Hepatocyte (in vitro differentiated cells): ENCODE measurements at regions not wholly inside any gene's neighbourhood (a gene's known extent, or its start where the extent isn't known, plus 50 kb on each side); places are given as distances from the start of the nearest gene placed in this dataset.
"Not testable (repeated sequence)": the region's sequence is repeated elsewhere in the genome, so short reads cannot be mapped to it uniquely, and the experiment has no call there.

ENCODE experiments used
- DNase-seq: peaks from one replicate; pipeline ENCODE4 v3.0.0-alpha.2; 2016; ENCODE audit warnings: low spot score
- H2AFZ ChIP-seq: fragments of 200-600 bp; sonication (generic); 2 replicates; pipeline ENCODE4 v1.6.0; 2016; ENCODE audit warnings: antibody characterized with exemption, mild to moderate bottlenecking
- H3K27ac ChIP-seq: fragments of 200-600 bp; sonication (generic); 2 replicates; pipeline ENCODE4 v1.5.1; 2016; ENCODE audit warnings: mild to moderate bottlenecking
- H3K27me3 ChIP-seq: fragments of 200-600 bp; sonication (generic); 2 replicates; pipeline ENCODE4 v1.6.1; 2016
- H3K36me3 ChIP-seq: fragments of 200-600 bp; sonication (generic); replicated peaks from 2 replicates; pipeline ENCODE4 v1.5.1; 2016; ENCODE audit warnings: low read depth; ENCODE audit not compliant: insufficient read depth
- H3K4me1 ChIP-seq: fragments of 200-600 bp; sonication (generic); 2 replicates; pipeline ENCODE4 v1.5.1; 2016; ENCODE audit warnings: mild to moderate bottlenecking, moderate library complexity; ENCODE audit not compliant: insufficient read depth
- H3K4me2 ChIP-seq: fragments of 200-600 bp; sonication (generic); 2 replicates; pipeline ENCODE4 v1.6.0; 2016
- H3K4me3 ChIP-seq: fragments of 200-600 bp; sonication (generic); 2 replicates; pipeline ENCODE4 v1.5.1; 2016; ENCODE audit warnings: mild to moderate bottlenecking
- H3K79me2 ChIP-seq: fragments of 200-600 bp; sonication (generic); 2 replicates; pipeline ENCODE4 v1.6.0; 2017; ENCODE audit warnings: mild to moderate bottlenecking
- H3K9me2 ChIP-seq: fragments of 200-600 bp; sonication (generic); replicated peaks from 2 replicates; pipeline ENCODE4 v1.6.0; 2017; ENCODE audit warnings: mild to moderate bottlenecking; ENCODE audit not compliant: insufficient read depth
- H3K9me3 ChIP-seq: fragments of 200-600 bp; sonication (generic); 2 replicates; pipeline ENCODE4 v1.5.1; 2016; ENCODE audit warnings: low read depth, mild to moderate bottlenecking
- H4K20me1 ChIP-seq: fragments of 200-600 bp; sonication (generic); 2 replicates; pipeline ENCODE4 v1.6.0; 2016; ENCODE audit warnings: mild to moderate bottlenecking; ENCODE audit not compliant: insufficient read depth, poor library complexity, severe bottlenecking
- EZH2 ChIP-seq: fragments of 200-600 bp; sonication (generic); IDR thresholded peaks from 2 replicates; pipeline ENCODE4 v1.6.1; 2016; ENCODE audit warnings: antibody characterized with exemption, mild to moderate bottlenecking, borderline replicate concordance
- EZH2phosphoT487 ChIP-seq: fragments of 200-600 bp; sonication (generic); IDR thresholded peaks from one replicate; pipeline ENCODE4 v1.6.1; 2018; ENCODE audit warnings: antibody characterized with exemption, mild to moderate bottlenecking, low read depth, moderate library complexity; ENCODE audit not compliant: unreplicated experiment, severe bottlenecking
- WGBS: methylation state at CpG from one replicate; pipeline ENCODE4 v1.1.6; 2016; ENCODE audit warnings: low lambda C conversion rate; ENCODE audit errors: missing lambda C conversion rate; 5-methylcytosine and 5-hydroxymethylcytosine counted together
- TF ChIP-seq, protein P1 (sequence below): fragments of 200-600 bp; sonication (generic); IDR thresholded peaks from 2 replicates; pipeline ENCODE4 v1.5.1; 2016; ENCODE audit warnings: antibody characterized with exemption, mild to moderate bottlenecking; ENCODE audit not compliant: poor library complexity

DNA sequence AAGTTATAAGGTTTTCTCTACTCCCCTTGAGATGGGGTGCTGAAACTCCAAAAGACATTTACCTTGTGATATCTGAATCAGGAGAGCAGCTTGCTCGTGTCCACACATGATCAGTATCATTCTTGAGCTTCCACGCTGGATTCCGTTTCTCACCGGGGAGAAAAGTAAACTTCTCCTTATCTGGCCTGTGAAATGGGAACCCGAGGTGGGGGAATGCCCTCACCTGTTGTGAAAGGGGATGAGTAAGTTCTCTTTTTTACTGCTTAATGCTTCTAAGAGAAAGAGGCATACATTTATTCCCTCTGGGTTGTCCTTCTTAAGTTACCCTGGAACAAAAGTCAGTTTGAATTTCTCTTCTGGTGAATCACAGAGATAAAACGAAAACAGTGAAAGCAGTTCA lies 440.5 kb upstream of the ADAMTS9 start:
- H4K20me1 ChIP-seq, result no peaks in the 10 kb centered on the region
- no peaks in the 10 kb centered on the region for H3K9me2 ChIP-seq
- H3K4me3 ChIP-seq, result no peak overlapping the region
- H3K36me3 ChIP-seq, result no peaks in the 10 kb centered on the region
- peak; percentile 11 for DNase-seq
- H3K9me3 ChIP-seq, result no peaks in the 10 kb centered on the region
- WGBS, result 50% methylated on average over 6 of the region's 6 CpGs
- H3K4me2 ChIP-seq, result no peak overlapping the region
- H3K27me3 ChIP-seq, result no peaks in the 10 kb centered on the region
- no peaks in the 10 kb centered on the region for H3K4me1 ChIP-seq
- H3K27ac ChIP-seq, result no peak overlapping the region
- TF ChIP-seq, protein P1, sequence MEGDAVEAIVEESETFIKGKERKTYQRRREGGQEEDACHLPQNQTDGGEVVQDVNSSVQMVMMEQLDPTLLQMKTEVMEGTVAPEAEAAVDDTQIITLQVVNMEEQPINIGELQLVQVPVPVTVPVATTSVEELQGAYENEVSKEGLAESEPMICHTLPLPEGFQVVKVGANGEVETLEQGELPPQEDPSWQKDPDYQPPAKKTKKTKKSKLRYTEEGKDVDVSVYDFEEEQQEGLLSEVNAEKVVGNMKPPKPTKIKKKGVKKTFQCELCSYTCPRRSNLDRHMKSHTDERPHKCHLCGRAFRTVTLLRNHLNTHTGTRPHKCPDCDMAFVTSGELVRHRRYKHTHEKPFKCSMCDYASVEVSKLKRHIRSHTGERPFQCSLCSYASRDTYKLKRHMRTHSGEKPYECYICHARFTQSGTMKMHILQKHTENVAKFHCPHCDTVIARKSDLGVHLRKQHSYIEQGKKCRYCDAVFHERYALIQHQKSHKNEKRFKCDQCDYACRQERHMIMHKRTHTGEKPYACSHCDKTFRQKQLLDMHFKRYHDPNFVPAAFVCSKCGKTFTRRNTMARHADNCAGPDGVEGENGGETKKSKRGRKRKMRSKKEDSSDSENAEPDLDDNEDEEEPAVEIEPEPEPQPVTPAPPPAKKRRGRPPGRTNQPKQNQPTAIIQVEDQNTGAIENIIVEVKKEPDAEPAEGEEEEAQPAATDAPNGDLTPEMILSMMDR, result no peak
- TF ChIP-seq EZH2 (no peak), EZH2phosphoT487 (no peak)
- H3K79me2 ChIP-seq, result no peaks in the 10 kb centered on the region
- H2AFZ ChIP-seq, result no peak overlapping the region

DNA sequence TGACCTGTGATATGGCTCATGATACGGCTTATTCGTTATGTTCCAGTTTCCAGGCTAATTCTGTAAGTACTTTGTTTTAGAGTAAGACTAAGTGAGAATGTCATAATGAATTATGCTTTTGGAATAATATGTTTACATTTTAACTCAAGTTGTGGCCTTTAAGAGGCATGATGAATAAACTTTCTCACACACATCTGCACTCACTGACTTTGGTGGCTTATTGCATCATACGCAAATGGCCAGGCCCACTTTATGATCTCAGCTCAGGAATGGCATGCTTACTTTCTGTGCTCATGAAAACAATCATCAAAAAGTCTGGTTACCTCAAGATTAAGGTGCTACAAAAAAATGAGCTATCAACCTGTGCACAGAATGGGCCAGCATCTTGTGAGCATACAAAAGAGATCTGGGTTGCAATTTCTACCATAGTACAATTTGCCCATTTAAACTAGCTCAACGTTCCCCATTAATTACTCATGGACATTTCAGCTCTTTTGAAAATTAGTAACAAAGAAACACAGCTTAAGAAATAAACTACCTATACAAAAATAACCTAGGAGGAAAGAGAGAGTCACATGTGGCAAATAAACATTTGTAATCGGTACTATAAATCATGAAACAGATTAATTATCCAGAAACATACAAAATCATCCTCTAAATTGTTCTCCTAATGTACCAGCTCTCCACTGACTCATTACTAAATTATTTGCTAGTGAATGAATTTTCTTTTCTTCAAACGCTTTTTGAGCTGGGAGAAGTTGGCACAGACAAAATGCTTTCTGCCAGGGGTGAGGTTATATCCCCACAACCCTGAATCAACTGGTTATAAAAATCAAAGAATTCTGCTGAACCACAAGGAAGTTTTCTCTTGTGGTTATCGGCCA lies 439.0 kb upstream of the ADAMTS9 start:
- no peak overlapping the region for H3K4me2 ChIP-seq
- H3K4me3 ChIP-seq, result no peak overlapping the region
- DNase-seq, result peak; percentile 10
- no peaks in the 10 kb centered on the region for H3K27me3 ChIP-seq
- H3K9me2 ChIP-seq, result no peaks in the 10 kb centered on the region
- no peaks in the 10 kb centered on the region for H4K20me1 ChIP-seq
- H3K27ac ChIP-seq, result no peak overlapping the region
- H3K4me1 ChIP-seq, result no peaks in the 10 kb centered on the region
- no peak for TF ChIP-seq EZH2phosphoT487
- TF ChIP-seq, protein P1, result no peak
- no peak for TF ChIP-seq EZH2
- no peaks in the 10 kb centered on the region for H3K79me2 ChIP-seq
- H3K36me3 ChIP-seq, result no peaks in the 10 kb centered on the region
- H3K9me3 ChIP-seq, result no peaks in the 10 kb centered on the region
- 77% methylated on average over 7 of the region's 7 CpGs for WGBS
- H2AFZ ChIP-seq, result no peak overlapping the region

DNA sequence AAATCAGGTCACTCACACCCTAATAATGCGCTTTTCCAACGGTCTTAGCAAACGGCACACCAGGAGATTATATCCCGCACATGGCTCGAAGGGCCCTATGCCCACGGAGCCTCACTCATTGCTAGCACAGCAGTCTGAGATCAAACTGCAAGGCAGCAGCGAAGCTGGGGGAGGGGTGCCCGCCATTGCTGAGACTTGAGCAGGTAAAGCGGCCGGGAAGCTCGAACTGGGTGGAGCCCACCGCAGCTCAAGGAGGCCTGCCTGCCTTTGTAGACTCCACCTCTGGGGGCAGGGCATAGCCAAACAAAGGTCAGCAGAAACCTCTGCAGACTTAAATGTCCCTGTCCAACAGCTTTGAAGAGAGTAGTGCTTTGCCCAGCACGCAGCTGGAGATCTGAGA lies 432.4 kb upstream of the ADAMTS9 start:
- 95% methylated on average over 13 of the region's 13 CpGs for WGBS
- not testable (repeated sequence) for H3K27me3 ChIP-seq, H3K9me3 ChIP-seq, H2AFZ ChIP-seq, H3K4me1 ChIP-seq, H3K27ac ChIP-seq, H3K36me3 ChIP-seq, H4K20me1 ChIP-seq, H3K79me2 ChIP-seq, H3K4me2 ChIP-seq, H3K9me2 ChIP-seq, DNase-seq, H3K4me3 ChIP-seq

DNA sequence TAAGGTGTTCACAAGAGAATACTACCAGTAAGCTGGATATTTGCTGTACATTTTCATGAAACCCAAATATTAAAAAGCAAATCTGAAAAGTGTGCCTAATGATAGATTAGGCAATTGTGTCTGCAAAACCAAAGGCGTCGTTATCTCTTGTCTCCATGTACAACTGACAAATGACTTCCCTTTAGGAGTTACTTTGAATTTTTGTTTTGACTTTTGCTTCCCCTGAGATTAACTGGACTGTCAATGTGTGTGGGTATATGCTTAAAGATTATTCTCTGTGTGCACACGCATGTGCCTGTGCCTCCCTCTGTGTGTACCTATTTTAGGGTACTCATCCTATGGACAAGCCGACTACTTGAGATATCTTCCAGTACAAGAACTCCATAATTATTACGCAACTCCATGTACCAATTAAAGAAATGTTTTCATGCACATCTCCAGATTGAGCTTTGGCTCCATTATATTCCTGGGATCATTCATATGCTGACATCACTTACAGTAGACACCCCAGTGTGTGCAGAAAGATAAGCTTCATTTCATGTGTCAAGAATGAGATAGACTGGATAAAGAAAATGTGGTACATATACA lies 431.2 kb upstream of the ADAMTS9 start:
- Histone ChIP-seq H3K9me2 (no peaks in the 10 kb centered on the region), H3K4me3 (no peak overlapping the region), H3K27ac (no peak overlapping the region), H3K9me3 (no peaks in the 10 kb centered on the region), H3K27me3 (no peaks in the 10 kb centered on the region), H4K20me1 (no peaks in the 10 kb centered on the region), H3K36me3 (no peaks in the 10 kb centered on the region), H2AFZ (no peak overlapping the region), H3K79me2 (no peaks in the 10 kb centered on the region), H3K4me2 (no peak overlapping the region), H3K4me1 (no peaks in the 10 kb centered on the region)
- DNase-seq, result no peak
- TF ChIP-seq, protein P1, result no peak
- TF ChIP-seq EZH2, result no peak
- no peak for TF ChIP-seq EZH2phosphoT487
- WGBS, result 92% methylated on average over 5 of the region's 5 CpGs
